ENCODE measurements at regions not wholly inside any gene's neighbourhood (a gene's known extent, or its start where the extent isn't known, plus 50 kb on each side); places are given as distances from the start of the nearest gene placed in this dataset.
"Not testable (repeated sequence)": the region's sequence is repeated elsewhere in the genome, so short reads cannot be mapped to it uniquely, and the experiment has no call there.

DNA sequence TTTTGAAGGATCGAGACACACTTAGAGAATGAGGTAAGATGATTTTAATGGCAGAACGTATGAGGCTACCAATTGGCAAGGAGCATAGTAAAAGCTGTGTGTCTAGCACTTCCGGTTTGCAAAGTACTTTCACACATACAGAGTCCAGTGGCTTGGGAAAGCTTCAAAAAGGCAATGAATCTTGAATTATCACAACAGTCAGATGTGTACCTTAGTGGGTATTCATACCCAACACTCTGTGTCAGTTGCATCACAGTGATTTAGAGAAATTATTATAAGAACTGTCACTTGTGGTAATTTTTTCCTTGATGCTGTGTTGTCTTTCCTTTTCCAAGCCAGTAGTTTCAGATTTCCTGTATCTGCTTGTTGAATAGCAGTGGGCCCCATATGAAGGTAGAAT lies 424.1 kb downstream of the PCNX1 start:
- no peak for DNase-seq

DNA sequence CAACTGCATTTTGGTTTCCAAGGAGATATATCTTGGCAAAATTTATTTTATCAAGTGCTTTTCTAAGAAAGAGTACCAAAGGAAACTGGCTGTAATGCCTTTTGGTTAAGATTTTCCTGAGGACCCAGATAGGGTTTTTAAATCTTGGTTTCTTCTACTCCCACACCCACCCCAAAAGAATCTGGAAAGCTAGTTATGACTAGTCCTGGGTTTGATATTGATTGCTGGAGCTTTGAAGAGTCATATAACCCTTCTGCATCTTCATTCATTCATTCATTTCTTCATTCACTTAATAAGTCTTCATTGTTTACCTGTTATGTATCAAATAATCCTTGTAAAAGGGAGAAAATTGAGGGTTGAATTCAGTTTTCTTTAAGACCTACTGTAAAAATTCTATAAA lies 425.2 kb downstream of the PCNX1 start:
- DNase-seq = no peak

GRCh38 chr14:71333705-71334104 lies 426.4 kb downstream of the PCNX1 start:
- peak; percentile 28 to 38 for DNase-seq

DNA sequence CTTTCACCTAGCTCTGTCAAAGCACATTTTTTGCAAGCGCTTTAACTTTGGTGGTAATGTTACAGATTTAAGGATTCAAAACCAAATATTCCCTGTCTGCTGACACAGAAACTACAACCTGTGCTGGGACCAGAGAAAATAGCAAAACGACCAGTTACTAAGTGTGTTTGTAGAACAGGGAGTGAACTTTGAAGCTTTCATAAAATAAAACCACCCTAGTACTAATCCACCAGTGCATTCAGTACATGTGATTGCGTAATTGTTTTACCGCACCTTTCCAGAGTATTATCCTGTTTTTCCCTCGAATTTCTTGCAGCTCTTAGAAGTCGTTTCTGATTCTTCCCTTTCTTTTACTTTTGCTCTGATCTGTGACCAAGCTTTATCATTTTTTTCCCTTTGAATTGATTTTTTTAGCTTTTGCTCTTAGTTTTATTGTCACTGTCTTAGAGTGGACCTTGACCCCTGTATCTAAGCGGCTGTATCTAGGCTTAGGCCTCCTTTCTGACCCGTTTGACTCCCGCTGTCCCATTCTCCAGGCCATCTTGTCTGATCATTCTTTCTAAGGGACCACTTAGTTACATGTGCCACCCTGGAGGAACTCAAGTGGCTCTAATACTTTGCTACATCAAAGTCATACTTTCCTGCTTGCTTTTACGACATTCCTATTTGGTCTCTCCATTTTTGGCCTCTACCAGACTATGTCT lies 429.4 kb downstream of the PCNX1 start:
- DNase-seq = no peak

- DNase-seq = no peak
These were observed 430.9 kb downstream of the PCNX1 start for GRCh38 chr14:71338153-71338552.

GRCh38 chr14:71339650-71340415 lies 432.6 kb downstream of the PCNX1 start:
- DNase-seq = no peak

- no peak for DNase-seq
These were observed 433.9 kb downstream of the PCNX1 start for GRCh38 chr14:71341156-71341555.

DNA sequence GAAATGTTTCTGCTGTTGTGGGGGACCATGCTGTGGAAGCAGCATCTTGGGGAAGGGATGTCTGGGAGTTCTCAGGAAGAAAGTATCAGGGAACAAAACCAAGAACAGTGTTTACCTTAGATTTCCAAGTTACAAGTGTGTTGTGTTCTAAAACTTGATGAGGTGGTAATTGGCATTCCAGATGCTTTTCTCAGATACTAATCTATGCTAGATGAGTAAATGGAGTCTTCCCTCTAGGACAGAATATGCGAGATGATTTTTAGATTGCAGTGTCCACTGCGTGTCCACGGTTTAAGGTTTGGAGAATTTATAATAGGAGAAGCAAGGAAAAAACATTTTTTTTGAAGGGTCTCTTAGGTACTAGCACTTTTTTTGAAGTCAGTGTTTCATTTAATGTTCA lies 436.5 kb downstream of the PCNX1 start:
- DNase-seq = no peak

DNA sequence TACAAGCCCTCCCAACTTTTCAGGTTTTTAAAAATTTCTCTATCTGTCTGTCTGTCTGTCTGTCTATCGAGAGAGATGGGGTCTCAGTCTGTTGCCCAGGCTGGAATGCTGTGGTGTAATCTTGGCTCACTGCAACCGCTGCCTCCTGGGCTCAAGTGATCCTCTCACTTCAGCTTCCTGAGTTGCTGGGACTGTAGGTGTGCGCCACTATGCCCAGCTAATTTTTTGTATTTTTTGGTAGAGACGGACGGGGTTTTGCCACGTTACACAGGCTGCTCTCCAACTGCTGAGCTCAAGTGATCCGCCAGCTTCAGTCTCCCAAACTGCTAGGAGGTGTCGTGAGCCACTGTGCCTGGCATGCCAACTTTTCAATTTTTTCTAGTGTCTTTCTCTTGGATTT lies 437.2 kb downstream of the PCNX1 start:
- DNase-seq = no peak

- no peak for DNase-seq
These were observed 439.4 kb downstream of the PCNX1 start for GRCh38 chr14:71346685-71347084.

DNA sequence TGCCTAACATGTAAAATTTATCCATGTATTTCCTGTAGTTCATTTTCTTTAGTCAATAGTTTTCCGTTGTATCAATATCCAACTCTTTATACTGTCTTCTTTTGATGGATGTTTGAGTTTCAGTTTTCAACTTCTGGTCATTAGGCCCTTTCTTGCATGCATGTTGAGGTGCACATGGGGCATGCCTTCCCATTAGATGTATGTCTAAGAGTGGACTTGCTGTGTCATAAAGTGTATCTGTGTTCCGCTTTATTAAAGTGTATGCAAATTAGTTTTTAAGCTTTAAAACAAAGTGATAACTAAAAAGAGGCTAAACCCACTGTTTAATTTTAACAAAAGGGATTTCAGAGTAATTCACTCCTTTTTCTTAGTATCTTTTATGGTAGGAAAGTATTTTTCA lies 441.1 kb downstream of the PCNX1 start:
- no peak for DNase-seq

GRCh38 chr14:71348817-71349216 lies 441.6 kb downstream of the PCNX1 start:
- DNase-seq = no peak

GRCh38 chr14:71354142-71354541 lies 446.9 kb downstream of the PCNX1 start:
- no peak for DNase-seq

GRCh38 chr14:71354801-71355200 lies 447.5 kb downstream of the PCNX1 start:
- DNase-seq = no peak

DNA sequence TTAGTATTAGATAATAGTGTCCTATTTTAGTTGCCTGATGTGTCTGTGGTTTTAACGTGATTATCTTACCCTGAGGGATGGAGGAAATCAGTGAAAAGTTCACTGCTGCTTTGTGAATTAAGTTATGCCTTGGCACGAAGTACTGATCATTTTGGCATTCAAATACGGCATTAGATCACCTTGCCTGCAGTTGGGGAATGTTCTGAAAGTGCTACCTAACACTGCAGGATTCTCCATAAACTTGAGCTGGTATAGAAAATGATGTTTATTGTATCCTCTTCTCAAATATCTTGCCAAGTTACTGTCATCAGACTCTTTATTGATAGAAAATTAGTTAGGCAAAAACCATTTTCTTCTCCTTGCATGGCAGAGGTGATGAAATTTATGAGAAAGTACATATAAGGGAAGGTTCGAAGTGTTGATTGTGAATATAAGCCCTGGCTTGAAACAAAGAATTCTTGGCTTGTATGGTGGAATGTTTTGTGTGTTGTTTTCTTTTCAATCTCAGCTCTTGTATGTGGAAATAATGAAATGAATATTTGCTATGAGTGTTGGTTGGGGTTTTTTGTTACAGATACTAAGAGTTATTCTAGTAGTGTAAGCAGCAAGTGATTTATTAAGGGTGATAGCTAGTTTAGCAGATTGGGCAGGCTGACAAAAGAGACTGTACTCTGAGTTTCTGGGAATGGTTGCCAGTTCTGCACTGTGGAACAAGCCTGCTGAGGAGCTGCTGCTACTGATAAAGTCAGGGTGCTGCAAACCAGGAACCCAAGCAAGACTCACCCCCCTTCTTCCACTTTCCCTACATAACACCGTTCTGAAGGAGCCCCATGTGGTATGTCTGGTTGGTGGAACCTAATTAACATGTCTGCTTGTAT lies 448.3 kb downstream of the PCNX1 start:
- DNase-seq = no peak

- DNase-seq = peak in 1 of 2 experiments; percentile 34
These were observed 451.1 kb downstream of the PCNX1 start for GRCh38 chr14:71358209-71358931.

GRCh38 chr14:71358932-71359421 lies 451.7 kb downstream of the PCNX1 start:
- not testable (repeated sequence) for DNase-seq

GRCh38 chr14:71359823-71360222 lies 452.6 kb downstream of the PCNX1 start:
- DNase-seq = no peak

GRCh38 chr14:71361336-71361735 lies 454.1 kb downstream of the PCNX1 start:
- DNase-seq = no peak

- DNase-seq = no peak
These were observed 454.6 kb downstream of the PCNX1 start for GRCh38 chr14:71361874-71362273.

DNA sequence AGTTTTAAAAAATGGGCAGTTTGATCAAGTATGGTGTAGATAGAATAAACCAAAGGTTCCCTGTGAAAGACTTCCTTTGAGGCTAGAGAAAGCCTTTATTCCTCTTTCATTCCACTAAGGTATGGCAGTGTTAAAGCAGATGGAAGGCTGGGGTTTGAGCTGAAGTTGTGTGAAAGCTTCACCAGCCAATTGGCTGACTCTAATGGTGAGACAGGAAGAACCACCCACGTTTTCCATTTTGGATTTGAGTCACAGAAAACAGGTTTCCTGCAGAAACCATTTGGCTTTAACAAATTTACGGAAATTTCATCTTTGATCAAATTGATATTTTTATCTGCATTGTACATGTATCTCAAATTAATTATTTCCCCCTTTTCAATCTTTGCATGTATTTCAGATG lies 455.0 kb downstream of the PCNX1 start:
- no peak for DNase-seq

DNA sequence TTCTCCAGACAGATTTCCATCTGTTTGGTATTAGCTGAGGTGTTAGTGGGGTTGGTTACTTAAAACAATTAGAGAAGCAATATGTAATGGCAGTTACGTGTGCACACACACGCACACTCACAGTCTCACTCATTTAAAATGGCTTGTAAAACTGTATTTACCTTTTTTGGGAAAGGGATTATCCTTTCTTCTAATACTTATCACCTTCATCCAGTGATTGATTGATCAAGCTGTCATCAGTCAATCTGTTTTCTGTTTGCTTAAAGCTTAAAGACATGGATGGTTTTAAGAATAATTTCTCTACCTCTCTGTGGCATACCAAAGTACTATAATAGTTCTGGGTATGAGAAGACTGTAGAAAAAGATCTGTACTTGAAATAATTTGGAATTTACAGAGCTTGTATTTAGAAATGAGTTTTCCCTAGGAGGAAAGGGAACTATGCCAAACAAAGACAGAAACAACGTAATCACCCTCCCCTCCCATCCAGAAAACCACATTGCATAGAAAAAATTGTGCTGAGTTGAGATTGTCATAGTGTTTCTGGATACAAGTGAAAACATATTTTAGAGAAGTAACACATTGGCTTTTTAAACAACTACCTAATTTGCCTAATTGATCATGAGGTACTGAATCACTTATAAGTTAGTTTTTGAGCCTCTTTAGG lies 455.8 kb downstream of the PCNX1 start:
- DNase-seq = no peak

Measured in activated T-cell treated with anti-CD3 and anti-CD28 coated beads, Interleukin-2, amount 50 U/mL, for 48 hours (primary cell).